ENCODE measurements at regions not wholly inside any gene's neighbourhood (a gene's known extent, or its start where the extent isn't known, plus 50 kb on each side); places are given as distances from the start of the nearest gene placed in this dataset.
"Not testable (repeated sequence)": the region's sequence is repeated elsewhere in the genome, so short reads cannot be mapped to it uniquely, and the experiment has no call there.

DNA sequence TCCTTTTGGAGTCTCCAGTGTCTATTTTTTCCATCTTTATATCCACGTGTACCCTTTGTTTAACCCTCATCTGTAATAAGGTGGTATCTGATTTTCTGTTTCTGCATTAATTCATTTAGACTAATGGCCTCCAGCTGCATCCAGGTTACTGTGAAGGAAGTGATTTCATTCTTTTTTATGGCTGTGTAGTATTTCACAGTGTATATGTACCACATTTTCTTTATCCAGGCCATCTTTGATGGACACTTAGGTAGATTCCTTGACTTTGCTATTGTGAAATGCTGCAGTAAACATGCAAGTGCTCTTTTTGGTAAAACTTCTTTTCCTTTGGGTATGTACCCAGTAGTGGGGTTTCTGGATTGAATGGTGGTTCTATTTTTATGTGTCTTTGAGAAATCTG lies 128.0 kb upstream of the MTPN start:
- H3K9me3 ChIP-seq, result peaks cover 0 to 4% of the 10 kb centered on the region in 2 donors
- in situ Hi-C loops (cut with MboI; ENCODE audit: low pct_ligation_motif_present in 1 of 4, low pct_unique_long_range_greater_than_20kb in 1 of 4, low sequenced_read_pairs in 3 of 4), result no loop called here
- DNase-seq, result no peak
- H3K36me3 ChIP-seq, result no peaks in the 10 kb centered on the region
- H3K4me3 ChIP-seq, result no peak overlapping the region
- intact Hi-C loops (cut with DNase I; ENCODE audit: low total_unique reads), result no loop called here
- H3K27ac ChIP-seq, result no peak overlapping the region
- no peaks in the 10 kb centered on the region for H3K4me1 ChIP-seq
- TF ChIP-seq EP300 (IDR thresholded peaks at IDR 0.05; ENCODE audit: low read depth) (no peak), POLR2A (IDR thresholded peaks at IDR 0.05) (no peak), POLR2AphosphoS5 (IDR thresholded peaks at IDR 0.05) (no peak)
- TF ChIP-seq, protein P1, sequence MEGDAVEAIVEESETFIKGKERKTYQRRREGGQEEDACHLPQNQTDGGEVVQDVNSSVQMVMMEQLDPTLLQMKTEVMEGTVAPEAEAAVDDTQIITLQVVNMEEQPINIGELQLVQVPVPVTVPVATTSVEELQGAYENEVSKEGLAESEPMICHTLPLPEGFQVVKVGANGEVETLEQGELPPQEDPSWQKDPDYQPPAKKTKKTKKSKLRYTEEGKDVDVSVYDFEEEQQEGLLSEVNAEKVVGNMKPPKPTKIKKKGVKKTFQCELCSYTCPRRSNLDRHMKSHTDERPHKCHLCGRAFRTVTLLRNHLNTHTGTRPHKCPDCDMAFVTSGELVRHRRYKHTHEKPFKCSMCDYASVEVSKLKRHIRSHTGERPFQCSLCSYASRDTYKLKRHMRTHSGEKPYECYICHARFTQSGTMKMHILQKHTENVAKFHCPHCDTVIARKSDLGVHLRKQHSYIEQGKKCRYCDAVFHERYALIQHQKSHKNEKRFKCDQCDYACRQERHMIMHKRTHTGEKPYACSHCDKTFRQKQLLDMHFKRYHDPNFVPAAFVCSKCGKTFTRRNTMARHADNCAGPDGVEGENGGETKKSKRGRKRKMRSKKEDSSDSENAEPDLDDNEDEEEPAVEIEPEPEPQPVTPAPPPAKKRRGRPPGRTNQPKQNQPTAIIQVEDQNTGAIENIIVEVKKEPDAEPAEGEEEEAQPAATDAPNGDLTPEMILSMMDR (IDR thresholded peaks at IDR 0.05), result no peak
- 75 to 89% methylated on average over 1 of the region's 1 CpG for WGBS, 2 donors (ENCODE audit: low coverage in 1 of 2)
- H3K27me3 ChIP-seq, result no peaks in the 10 kb centered on the region

DNA sequence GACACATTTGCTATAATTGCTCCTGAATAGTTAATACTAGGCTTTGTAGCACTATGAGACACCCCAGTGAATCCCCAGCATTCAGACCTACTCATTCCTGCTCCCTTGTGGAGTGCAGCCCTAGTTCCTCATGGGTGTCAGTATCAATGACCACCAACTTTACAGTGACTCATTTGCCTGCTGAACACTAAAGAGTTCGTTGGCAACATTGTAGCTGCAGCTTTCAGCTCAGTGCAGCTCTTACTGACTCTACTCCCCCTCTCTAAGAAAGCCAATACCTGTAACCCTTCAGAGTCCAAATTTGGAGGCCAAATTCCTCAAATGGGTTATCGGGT lies 127.1 kb upstream of the MTPN start:
- 61% methylated on average over 2 of the region's 2 CpGs; no CpG with 5 or more reads in 1 of the 2 donors for WGBS, 2 donors (ENCODE audit: low coverage in 1 of 2)
- intact Hi-C loops (cut with DNase I; ENCODE audit: low total_unique reads), result no loop called here
- no peaks in the 10 kb centered on the region for H3K27me3 ChIP-seq

DNA sequence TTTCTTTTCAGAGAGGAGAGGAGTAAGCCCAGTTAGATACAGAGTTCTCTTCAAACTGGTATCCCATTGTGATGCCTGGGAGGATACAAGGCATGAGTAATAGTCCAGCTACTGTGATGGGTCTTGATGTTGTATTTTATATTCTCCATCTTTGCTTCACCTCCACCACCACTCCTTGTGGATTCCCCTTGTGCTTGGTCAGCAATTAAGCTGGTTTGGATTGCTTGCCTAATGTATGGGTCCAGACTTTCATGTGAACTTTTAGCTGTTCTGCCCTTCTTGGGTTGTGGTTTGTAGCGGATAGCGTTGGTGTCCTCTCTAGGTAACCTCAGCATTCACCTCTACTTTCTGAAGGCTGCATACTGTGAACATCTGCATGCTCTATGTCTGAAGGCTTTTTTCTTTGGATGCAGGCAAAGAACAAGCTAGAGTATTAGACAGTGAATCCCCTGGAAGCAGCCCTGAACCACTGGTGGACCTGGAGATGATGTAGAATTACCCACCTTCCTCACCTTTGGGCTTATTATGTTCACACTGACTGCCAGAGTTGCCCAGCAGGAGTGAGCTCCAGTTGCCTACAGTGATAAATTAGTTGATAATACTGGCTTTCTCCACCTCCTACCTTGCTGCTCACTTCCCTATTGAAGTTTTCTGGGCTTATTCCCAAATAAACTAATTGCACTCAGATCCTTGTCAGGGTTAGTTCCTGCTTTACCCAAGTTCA lies 126.5 kb upstream of the MTPN start:
- 100% methylated on average over 2 of the region's 2 CpGs; no CpG with 5 or more reads in 1 of the 2 donors for WGBS, 2 donors (ENCODE audit: low coverage in 1 of 2)
- Histone ChIP-seq H3K4me1 (no peaks in the 10 kb centered on the region), H3K4me3 (no peak overlapping the region), H3K9me3 (peaks cover 0 to 4% of the 10 kb centered on the region in 2 donors), H3K27ac (no peak overlapping the region), H3K36me3 (no peaks in the 10 kb centered on the region), H3K27me3 (no peaks in the 10 kb centered on the region)
- TF ChIP-seq, protein P1 (IDR thresholded peaks at IDR 0.05), result no peak
- no peak for TF ChIP-seq EP300 (IDR thresholded peaks at IDR 0.05; ENCODE audit: low read depth)
- in situ Hi-C loops (cut with MboI; ENCODE audit: low pct_ligation_motif_present in 1 of 4, low pct_unique_long_range_greater_than_20kb in 1 of 4, low sequenced_read_pairs in 3 of 4) (no loop called here), intact Hi-C loops (cut with DNase I; ENCODE audit: low total_unique reads) (no loop called here)
- DNase-seq, result no peak

More for the DNA sequence above, 127.1 kb upstream of the MTPN start:
- Histone ChIP-seq H3K4me3 (no peak overlapping the region), H3K36me3 (no peaks in the 10 kb centered on the region), H3K4me1 (no peaks in the 10 kb centered on the region), H3K27ac (no peak overlapping the region), H3K9me3 (peaks cover 0 to 4% of the 10 kb centered on the region in 2 donors)
- in situ Hi-C loops (cut with MboI; ENCODE audit: low pct_ligation_motif_present in 1 of 4, low pct_unique_long_range_greater_than_20kb in 1 of 4, low sequenced_read_pairs in 3 of 4), result no loop called here
- no peak for TF ChIP-seq EP300 (IDR thresholded peaks at IDR 0.05; ENCODE audit: low read depth)
- TF ChIP-seq, protein P1 (IDR thresholded peaks at IDR 0.05), result no peak
- TF ChIP-seq POLR2AphosphoS5 (IDR thresholded peaks at IDR 0.05), result no peak
- TF ChIP-seq POLR2A (IDR thresholded peaks at IDR 0.05), result no peak
- DNase-seq, result no peak

DNA sequence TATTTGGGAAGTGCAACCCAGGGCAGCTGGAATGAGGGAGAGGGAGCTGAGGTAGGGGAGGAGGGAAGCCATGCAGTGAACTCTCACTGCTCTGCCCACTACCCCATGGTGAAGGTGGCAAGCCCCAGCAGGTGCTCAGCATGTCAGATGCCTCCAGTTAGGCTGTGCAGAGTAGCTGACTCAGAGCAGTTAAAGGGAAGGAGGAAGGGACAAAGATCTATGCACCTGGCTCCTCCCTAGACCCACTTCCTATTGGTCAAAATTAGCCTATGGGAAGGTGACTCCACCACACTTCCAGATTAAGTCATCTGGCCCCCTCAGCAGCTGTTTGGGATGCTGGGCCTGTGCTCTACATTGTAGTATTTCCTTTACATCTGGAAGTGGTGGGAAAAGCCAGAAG lies 125.7 kb upstream of the MTPN start:
- no peaks in the 10 kb centered on the region for H3K4me1 ChIP-seq
- no peak for DNase-seq
- no peak overlapping the region for H3K4me3 ChIP-seq
- no peaks in the 10 kb centered on the region for H3K36me3 ChIP-seq
- TF ChIP-seq, protein P1 (IDR thresholded peaks at IDR 0.05), result no peak
- TF ChIP-seq POLR2AphosphoS5 (IDR thresholded peaks at IDR 0.05) (no peak), EP300 (IDR thresholded peaks at IDR 0.05; ENCODE audit: low read depth) (no peak), POLR2A (IDR thresholded peaks at IDR 0.05) (no peak)
- H3K27ac ChIP-seq, result no peak overlapping the region
- in situ Hi-C loops (cut with MboI; ENCODE audit: low pct_ligation_motif_present in 1 of 4, low pct_unique_long_range_greater_than_20kb in 1 of 4, low sequenced_read_pairs in 3 of 4), result no loop called here
- intact Hi-C loops (cut with DNase I; ENCODE audit: low total_unique reads), result no loop called here
- H3K9me3 ChIP-seq, result no peaks in the 10 kb centered on the region
- H3K27me3 ChIP-seq, result no peaks in the 10 kb centered on the region

DNA sequence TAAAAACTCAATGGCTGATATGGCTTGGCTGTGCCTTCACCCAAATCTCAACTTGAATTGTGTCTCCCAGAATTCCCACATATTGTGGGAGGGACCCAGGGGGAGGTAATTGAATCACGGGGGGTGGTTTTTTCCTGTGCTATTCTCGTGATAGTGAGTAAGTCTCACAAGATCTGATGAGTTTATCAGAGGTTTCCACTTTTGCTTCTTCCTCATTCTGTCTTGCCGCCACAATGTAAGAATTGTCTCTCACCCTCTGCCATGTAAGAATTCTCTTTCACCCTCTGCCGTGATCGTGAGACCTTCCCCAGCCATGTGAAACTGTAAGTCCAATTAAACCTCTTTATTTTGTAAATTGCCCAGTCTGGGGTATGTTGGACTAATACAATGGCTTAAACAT lies 115.6 kb upstream of the MTPN start:
- H3K27ac ChIP-seq; H3K4me3 ChIP-seq; intact Hi-C loops (cut with DNase I; ENCODE audit: low total_unique reads); H3K9me3 ChIP-seq; DNase-seq; H3K4me1 ChIP-seq; H3K36me3 ChIP-seq; in situ Hi-C loops (cut with MboI; ENCODE audit: low pct_ligation_motif_present in 1 of 4, low pct_unique_long_range_greater_than_20kb in 1 of 4, low sequenced_read_pairs in 3 of 4); H3K27me3 ChIP-seq: not testable (repeated sequence)
- 75 to 81% methylated on average over 5 of the region's 5 CpGs for WGBS, 2 donors (ENCODE audit: low coverage in 1 of 2)

All from transverse colon (tissue), 4 donors.